ENCODE measurements at regions not wholly inside any gene's neighbourhood (a gene's known extent, or its start where the extent isn't known, plus 50 kb on each side); places are given as distances from the start of the nearest gene placed in this dataset.

- TF ChIP-seq CTCF (IDR thresholded peaks at IDR 0.05; ENCODE audit: control insufficient read depth, extremely low read depth, insufficient read depth) = no peak
- no peak for DNase-seq (ENCODE audit: low read depth)
- H3K4me3 ChIP-seq (ENCODE audit: low read depth, low read length) = no peak overlapping the region
These were observed 758.7 kb upstream of the NRSN1 start for GRCh38 chr6:23367311-23367710.

GRCh38 chr6:23368557-23368956, 757.5 kb upstream of the NRSN1 start:
- no peak overlapping the region for H3K4me3 ChIP-seq (ENCODE audit: low read depth, low read length)
- no peak for TF ChIP-seq CTCF (IDR thresholded peaks at IDR 0.05; ENCODE audit: control insufficient read depth, extremely low read depth, insufficient read depth)
- no peak for DNase-seq (ENCODE audit: low read depth)

GRCh38 chr6:23370051-23370450, 756.0 kb upstream of the NRSN1 start:
- DNase-seq (ENCODE audit: low read depth) = no peak
- H3K4me3 ChIP-seq (ENCODE audit: low read depth, low read length) = no peak overlapping the region
- TF ChIP-seq CTCF (IDR thresholded peaks at IDR 0.05; ENCODE audit: control insufficient read depth, extremely low read depth, insufficient read depth) = no peak

- TF ChIP-seq CTCF (IDR thresholded peaks at IDR 0.05; ENCODE audit: control insufficient read depth, extremely low read depth, insufficient read depth) = no peak
- no peak overlapping the region for H3K4me3 ChIP-seq (ENCODE audit: low read depth, low read length)
These were observed 754.7 kb upstream of the NRSN1 start for GRCh38 chr6:23371132-23371915.

GRCh38 chr6:23377830-23378229, 748.2 kb upstream of the NRSN1 start:
- peak; percentile 69 for DNase-seq (ENCODE audit: low read depth)
- no peak for TF ChIP-seq CTCF (IDR thresholded peaks at IDR 0.05; ENCODE audit: control insufficient read depth, extremely low read depth, insufficient read depth)
- H3K4me3 ChIP-seq (ENCODE audit: low read depth, low read length) = no peak overlapping the region

More at GRCh38 chr6:23371132-23371915, 754.7 kb upstream of the NRSN1 start:
- DNase-seq (ENCODE audit: low read depth) = no peak

- DNase-seq (ENCODE audit: low read depth) = no peak
- H3K4me3 ChIP-seq (ENCODE audit: low read depth, low read length) = no peak overlapping the region
- TF ChIP-seq CTCF (IDR thresholded peaks at IDR 0.05; ENCODE audit: control insufficient read depth, extremely low read depth, insufficient read depth) = no peak
These were observed 745.5 kb upstream of the NRSN1 start for GRCh38 chr6:23380465-23380864.

Data from LNCaP clone FGC (cell line).